Fibroblast of mammary gland (primary cell): ENCODE measurements at regions not wholly inside any gene's neighbourhood (a gene's known extent, or its start where the extent isn't known, plus 50 kb on each side); places are given as distances from the start of the nearest gene placed in this dataset.
A peak's percentile ranks its signal among the peaks of the same experiment; 100 is the strongest.

Experiments used
- DNase-seq: peaks from one replicate; pipeline ENCODE4 v3.0.0-alpha.2; 2010; ENCODE audit warnings: low read depth
- H3K4me3 ChIP-seq: 2 replicates; pipeline ENCODE4 v1.5.1; 2011; ENCODE audit warnings: low read depth, mild to moderate bottlenecking, low read length, moderate library complexity; ENCODE audit not compliant: control insufficient read depth
- CTCF ChIP-seq: conservative IDR thresholded peaks from 2 replicates; pipeline ENCODE4 v1.5.1; 2011; ENCODE audit warnings: low read depth, low read length, inconsistent platforms; ENCODE audit not compliant: control insufficient read depth, insufficient read depth

GRCh38 chrX:134115270-134115669 lies 121.7 kb upstream of the CCDC160 start:
- no peak overlapping the region for H3K4me3 ChIP-seq
- DNase-seq: no peak
- no peak for TF ChIP-seq CTCF

GRCh38 chrX:134137341-134137740 lies 99.6 kb upstream of the CCDC160 start:
- no peak for DNase-seq
- H3K4me3 ChIP-seq: no peak overlapping the region
- no peak for TF ChIP-seq CTCF

GRCh38 chrX:134139090-134139489 lies 97.9 kb upstream of the CCDC160 start:
- no peak for TF ChIP-seq CTCF
- DNase-seq: no peak
- no peak overlapping the region for H3K4me3 ChIP-seq

- peak; percentile 39 for TF ChIP-seq CTCF
- peak; percentile 7 for DNase-seq
- H3K4me3 ChIP-seq: no peak overlapping the region
Observed at GRCh38 chrX:134144231-134144630, 92.8 kb upstream of the CCDC160 start.

GRCh38 chrX:134146493-134146892 lies 90.5 kb upstream of the CCDC160 start:
- no peak for DNase-seq
- H3K4me3 ChIP-seq: no peak overlapping the region
- TF ChIP-seq CTCF: no peak

- H3K4me3 ChIP-seq: no peak overlapping the region
- no peak for DNase-seq
- no peak for TF ChIP-seq CTCF
Observed at GRCh38 chrX:134148172-134148692, 88.8 kb upstream of the CCDC160 start.
